Pons (tissue), 1 donor: ENCODE measurements at regions not wholly inside any gene's neighbourhood (a gene's known extent, or its start where the extent isn't known, plus 50 kb on each side); places are given as distances from the start of the nearest gene placed in this dataset.
"Not testable (repeated sequence)": the region's sequence is repeated elsewhere in the genome, so short reads cannot be mapped to it uniquely, and the experiment has no call there.

Experiments
- DNase-seq: peaks from one replicate; pipeline ENCODE4 v3.0.0-alpha.2; 2016; ENCODE audit warnings: low spot score

- DNase-seq, result no peak
These were observed 55.2 kb downstream of the GCC1 start for GRCh38 chr7:127530148-127530547.

DNA sequence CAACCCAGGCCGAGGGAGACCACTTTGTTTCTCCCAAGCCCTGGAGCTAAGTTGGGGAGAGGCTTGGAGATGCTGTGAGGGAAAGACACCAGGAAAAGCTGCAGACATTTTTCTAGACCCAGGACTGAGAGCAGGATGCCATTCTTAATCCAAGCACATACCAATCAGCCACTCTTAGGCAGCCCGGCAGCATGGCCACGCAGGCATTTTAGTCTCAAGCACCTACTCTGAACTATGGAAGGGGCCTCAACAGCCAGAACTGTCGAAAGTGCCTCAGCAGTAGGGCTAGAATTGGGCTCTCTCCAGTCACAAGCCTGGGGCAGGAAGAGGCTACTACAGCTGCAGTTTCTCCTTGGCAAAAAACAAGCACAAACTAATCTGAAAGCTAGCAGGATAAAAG, 57.8 kb downstream of the GCC1 start:
- no peak for DNase-seq

- DNase-seq, result no peak
These were observed 59.4 kb downstream of the GCC1 start for GRCh38 chr7:127525866-127526480.

GRCh38 chr7:127516320-127516719, 69.1 kb downstream of the GCC1 start:
- DNase-seq, result no peak

GRCh38 chr7:127514499-127514898, 70.9 kb downstream of the GCC1 start:
- DNase-seq, result peak; percentile 83

- no peak for DNase-seq
These were observed 72.1 kb downstream of the GCC1 start for GRCh38 chr7:127513311-127513710.

- DNase-seq, result no peak
These were observed 72.7 kb downstream of the GCC1 start for GRCh38 chr7:127512663-127513062.

GRCh38 chr7:127504715-127505114, 80.7 kb downstream of the GCC1 start:
- DNase-seq, result no peak

GRCh38 chr7:127501817-127502216, 83.6 kb downstream of the GCC1 start:
- DNase-seq, result no peak

- DNase-seq, result no peak
These were observed 94.9 kb upstream of the ZNF800 start for GRCh38 chr7:127487381-127487780.

- no peak for DNase-seq
These were observed 94.1 kb upstream of the ZNF800 start for GRCh38 chr7:127486654-127487053.

DNA sequence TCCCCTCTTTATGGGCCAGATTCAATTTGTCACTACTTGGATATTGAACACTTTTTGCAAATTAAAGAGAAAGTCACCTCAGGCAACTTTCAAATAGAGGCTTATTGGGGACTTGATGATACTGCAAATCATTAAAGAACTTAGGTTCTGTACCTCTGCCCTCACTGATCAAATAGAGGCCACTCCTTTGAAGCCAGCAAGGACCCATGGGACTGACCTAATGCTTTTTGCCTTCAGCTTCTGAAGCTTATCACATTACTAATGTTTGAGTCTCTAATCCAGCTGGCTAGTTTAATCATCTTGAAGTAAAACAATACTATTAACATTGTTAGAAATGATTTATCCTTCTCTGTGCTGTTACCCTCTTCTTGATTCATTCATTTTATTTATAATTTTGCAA, 93.0 kb upstream of the ZNF800 start:
- no peak for DNase-seq

- no peak for DNase-seq
These were observed 92.4 kb upstream of the ZNF800 start for GRCh38 chr7:127484954-127485353.

- no peak for DNase-seq
These were observed 86.0 kb upstream of the ZNF800 start for GRCh38 chr7:127478461-127478860.

- DNase-seq, result peak; percentile 25
These were observed 85.5 kb upstream of the ZNF800 start for GRCh38 chr7:127478024-127478355.

GRCh38 chr7:127477295-127478023, 85.0 kb upstream of the ZNF800 start:
- DNase-seq, result peak; percentile 1

DNA sequence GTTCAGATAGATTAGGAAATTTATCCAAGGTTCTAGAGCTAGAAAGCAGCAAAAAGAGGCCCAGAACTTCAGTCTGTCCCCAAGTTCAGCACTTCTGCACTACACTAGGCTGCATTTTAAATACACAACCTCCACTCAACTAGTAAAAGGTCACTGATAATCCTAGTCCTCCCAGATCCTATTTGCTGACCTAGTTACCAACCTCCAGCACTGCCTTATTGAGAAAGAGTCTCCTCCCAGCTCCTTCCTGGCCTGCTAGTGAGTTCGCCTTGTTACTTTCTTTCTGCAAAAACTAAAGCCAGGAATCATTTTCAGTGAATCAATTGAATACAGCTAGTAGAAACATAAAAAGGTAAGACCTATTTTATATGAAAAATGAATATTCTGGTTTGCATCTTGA, 84.1 kb upstream of the ZNF800 start:
- DNase-seq, result no peak

DNA sequence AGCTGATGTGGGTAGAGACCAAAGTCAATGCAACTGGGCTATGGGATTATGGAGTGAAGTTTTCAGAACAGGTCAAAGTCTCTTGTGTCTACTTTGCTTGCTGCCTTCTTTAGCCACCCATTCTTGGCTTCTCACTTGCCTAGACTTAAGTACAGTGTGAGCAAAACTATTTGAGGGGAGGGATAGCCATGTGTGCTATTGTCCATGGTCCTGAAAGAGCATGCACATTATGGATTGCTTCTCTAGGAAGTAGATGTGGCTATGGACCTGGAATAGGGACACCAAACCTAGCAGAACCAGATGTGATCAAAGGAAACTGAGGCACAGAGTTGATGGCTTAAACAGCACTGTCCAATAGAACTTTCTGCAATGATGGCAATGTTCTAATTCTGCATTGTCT, 81.9 kb upstream of the ZNF800 start:
- no peak for DNase-seq

- no peak for DNase-seq
These were observed 80.9 kb upstream of the ZNF800 start for GRCh38 chr7:127473409-127473808.

DNA sequence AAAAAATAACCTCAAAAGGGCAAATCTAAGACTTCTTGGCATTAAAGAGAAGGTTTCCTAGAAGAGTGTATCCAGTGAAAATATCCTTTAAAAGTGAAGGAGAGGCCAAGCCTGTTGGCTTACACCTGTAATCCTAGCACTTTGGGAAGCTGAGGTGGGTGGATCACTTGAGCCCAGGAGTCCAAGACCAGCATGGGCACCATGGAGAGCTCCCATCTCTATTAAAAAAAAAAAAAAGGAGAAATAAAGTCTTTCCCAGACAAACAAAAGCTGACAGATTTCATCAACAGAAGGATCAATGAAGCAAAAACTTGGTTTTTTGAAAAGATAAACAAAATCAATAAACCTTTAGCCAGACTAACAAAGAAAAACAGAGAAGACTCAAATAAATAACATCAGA, 67.6 kb upstream of the ZNF800 start:
- no peak for DNase-seq

GRCh38 chr7:127451258-127451657, 58.8 kb upstream of the ZNF800 start:
- DNase-seq, result not testable (repeated sequence)

GRCh38 chr7:127448566-127448965, 56.1 kb upstream of the ZNF800 start:
- no peak for DNase-seq

GRCh38 chr7:127447326-127447945, 54.9 kb upstream of the ZNF800 start:
- DNase-seq, result peak; percentile 16

GRCh38 chr7:127446842-127447241, 54.3 kb upstream of the ZNF800 start:
- DNase-seq, result no peak
